Calu3 (cell line): ENCODE measurements at regions not wholly inside any gene's neighbourhood (a gene's known extent, or its start where the extent isn't known, plus 50 kb on each side); places are given as distances from the start of the nearest gene placed in this dataset.

Experiments used
- BruUV-seq: library from RNA; stranded (reverse); fragments of 400-500 nt; replicated peaks from 2 replicates; lab custom pipeline; 2021; lab: Mats Ljungman, UMichigan
- CTCF ChIA-PET: fragments of 300-600 bp; sonication (Branson Sonifier 250); formaldehyde crosslinking; loops from one replicate; lab custom pipeline; 2022; ENCODE audit warnings: antibody characterized with exemption; lab: Charles Lee
- DNase-seq: peaks from one replicate; pipeline ENCODE4 v3.0.0; 2022
- H3K27ac Mint-ChIP-seq: one replicate; pipeline ENCODE4 v1.8.0; 2022; ENCODE audit warnings: mixed read lengths; ENCODE audit not compliant: unreplicated experiment
- H3K27me3 Mint-ChIP-seq: one replicate; pipeline ENCODE4 v1.8.0; 2022; ENCODE audit warnings: mixed read lengths; ENCODE audit not compliant: unreplicated experiment
- H3K36me3 Mint-ChIP-seq: one replicate; pipeline ENCODE4 v1.8.0; 2022; ENCODE audit warnings: mild to moderate bottlenecking, moderate library complexity, mixed read lengths; ENCODE audit not compliant: insufficient read depth, unreplicated experiment
- H3K4me1 Mint-ChIP-seq: one replicate; pipeline ENCODE4 v1.8.0; 2022; ENCODE audit warnings: mild to moderate bottlenecking, low read depth, mixed read lengths; ENCODE audit not compliant: unreplicated experiment
- H3K4me3 Mint-ChIP-seq: one replicate; pipeline ENCODE4 v1.8.0; 2022; ENCODE audit warnings: mild to moderate bottlenecking, low read depth, moderate library complexity, mixed read lengths; ENCODE audit not compliant: unreplicated experiment
- H3K9me3 Mint-ChIP-seq: one replicate; pipeline ENCODE4 v1.8.0; 2022; ENCODE audit warnings: low read depth, mixed read lengths; ENCODE audit not compliant: unreplicated experiment
- intact Hi-C: fragments of 100-400 bp; cut with micrococcal nuclease; formaldehyde crosslinking; loops from one replicate; pipeline ENCODE4 v1.10.0; 2022; ENCODE audit not compliant: unreplicated experiment
- TF ChIP-seq, protein P1 (sequence below): fragments of 200-600 bp; IDR thresholded peaks from one replicate; pipeline ENCODE4 v1.8.0; 2022; ENCODE audit warnings: antibody characterized with exemption; ENCODE audit not compliant: unreplicated experiment

DNA sequence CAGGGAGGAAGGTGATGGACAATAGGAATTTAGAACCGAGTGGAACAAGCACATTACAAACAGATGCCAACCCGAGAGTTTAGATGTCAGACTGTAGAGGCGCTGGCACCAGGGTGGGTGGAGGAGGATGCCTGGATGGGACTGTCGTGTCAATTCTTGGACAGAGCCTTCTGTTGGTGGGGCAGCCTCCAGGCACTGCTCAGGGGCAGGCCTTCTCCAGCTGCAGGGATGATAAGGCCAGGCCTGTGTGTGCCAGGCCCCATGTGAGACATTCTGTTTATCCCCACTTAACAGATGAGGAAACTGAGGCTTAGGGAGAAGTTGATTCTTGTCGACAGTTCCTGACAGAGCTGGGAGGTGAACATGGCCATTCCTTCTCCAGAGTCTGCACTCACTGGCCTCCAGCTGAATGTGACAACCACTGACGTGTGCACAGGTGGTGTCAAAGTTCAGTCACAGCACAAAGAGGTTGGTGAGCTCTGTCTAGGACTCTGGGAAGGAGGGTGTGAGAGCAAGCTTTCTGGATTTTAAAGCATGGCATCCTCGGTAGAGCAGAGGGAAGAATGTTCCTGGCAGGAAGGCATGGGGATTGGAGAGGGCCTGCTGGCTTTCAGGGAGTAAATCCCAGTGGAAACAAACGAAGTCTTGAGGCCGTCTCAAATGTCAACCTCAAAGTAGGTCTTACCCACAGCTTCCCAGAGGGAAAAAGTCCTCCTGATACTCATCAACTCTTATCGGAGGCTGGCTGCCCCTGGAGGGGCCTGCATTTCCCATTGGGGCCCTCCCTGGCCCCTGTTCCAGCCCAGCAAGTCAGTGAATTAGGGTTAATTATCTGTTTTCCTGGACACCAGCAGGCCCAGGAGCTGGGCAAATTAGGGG lies 52.4 kb downstream of the GLI2 start:
- Mint-ChIP-seq H3K36me3 (no peaks in the 10 kb centered on the region), H3K4me1 (peaks cover 20% of the 10 kb centered on the region), H3K27ac (no peak overlapping the region), H3K27me3 (no peaks in the 10 kb centered on the region), H3K4me3 (no peak overlapping the region), H3K9me3 (no peaks in the 10 kb centered on the region)
- DNase-seq: no peak
- no TSS peak for BruUV-seq
- intact Hi-C loops: no loop called here
- CTCF ChIA-PET: no interaction called here
- TF ChIP-seq, protein P1, sequence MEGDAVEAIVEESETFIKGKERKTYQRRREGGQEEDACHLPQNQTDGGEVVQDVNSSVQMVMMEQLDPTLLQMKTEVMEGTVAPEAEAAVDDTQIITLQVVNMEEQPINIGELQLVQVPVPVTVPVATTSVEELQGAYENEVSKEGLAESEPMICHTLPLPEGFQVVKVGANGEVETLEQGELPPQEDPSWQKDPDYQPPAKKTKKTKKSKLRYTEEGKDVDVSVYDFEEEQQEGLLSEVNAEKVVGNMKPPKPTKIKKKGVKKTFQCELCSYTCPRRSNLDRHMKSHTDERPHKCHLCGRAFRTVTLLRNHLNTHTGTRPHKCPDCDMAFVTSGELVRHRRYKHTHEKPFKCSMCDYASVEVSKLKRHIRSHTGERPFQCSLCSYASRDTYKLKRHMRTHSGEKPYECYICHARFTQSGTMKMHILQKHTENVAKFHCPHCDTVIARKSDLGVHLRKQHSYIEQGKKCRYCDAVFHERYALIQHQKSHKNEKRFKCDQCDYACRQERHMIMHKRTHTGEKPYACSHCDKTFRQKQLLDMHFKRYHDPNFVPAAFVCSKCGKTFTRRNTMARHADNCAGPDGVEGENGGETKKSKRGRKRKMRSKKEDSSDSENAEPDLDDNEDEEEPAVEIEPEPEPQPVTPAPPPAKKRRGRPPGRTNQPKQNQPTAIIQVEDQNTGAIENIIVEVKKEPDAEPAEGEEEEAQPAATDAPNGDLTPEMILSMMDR: no peak

DNA sequence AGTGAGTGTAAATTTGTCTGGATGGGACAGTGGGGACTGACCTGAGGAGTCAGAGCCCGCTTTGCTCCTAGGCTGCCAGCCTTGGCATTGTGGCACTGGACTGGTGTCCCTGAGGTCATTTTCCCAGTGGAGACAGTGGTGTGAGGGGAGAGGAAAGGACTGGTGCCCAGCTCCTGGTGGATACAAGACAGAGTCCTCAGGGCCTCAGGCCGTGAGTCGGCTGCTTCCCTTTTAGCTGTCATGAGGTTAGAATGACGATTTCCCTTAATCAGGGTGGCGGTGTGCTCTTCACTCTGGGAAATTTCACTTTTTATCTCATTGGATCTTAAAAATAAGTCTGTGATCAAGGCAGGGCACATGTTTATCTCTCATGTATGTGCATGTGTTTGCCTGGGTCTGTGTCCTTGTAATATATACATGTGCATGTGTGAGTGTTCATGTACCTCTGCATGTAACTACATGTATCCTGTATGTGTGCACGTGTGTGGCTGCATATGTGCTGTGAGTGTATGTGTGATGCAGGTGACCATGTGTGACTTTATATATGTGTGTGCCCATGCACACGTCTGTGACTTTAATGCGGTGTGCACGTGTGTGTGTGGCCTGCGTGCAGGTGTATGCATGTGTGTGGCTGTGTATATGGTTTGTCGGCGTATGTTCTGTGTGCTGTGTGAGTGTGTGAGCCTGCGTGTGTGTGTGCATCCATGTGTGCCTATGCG lies 55.7 kb downstream of the GLI2 start:
- no peak overlapping the region for H3K27ac Mint-ChIP-seq
- CTCF ChIA-PET: interaction anchor here (0.7 kb wide), 1 partner anchor 10 kb away, joined by 3 read pairs; no protein-coding TSS in a partner anchor
- no peak for DNase-seq
- no peaks in the 10 kb centered on the region for H3K9me3 Mint-ChIP-seq
- H3K4me1 Mint-ChIP-seq: peaks cover 24% of the 10 kb centered on the region
- no peaks in the 10 kb centered on the region for H3K27me3 Mint-ChIP-seq
- intact Hi-C loops: no loop called here
- H3K4me3 Mint-ChIP-seq: no peak overlapping the region
- BruUV-seq: no TSS peak
- H3K36me3 Mint-ChIP-seq: no peaks in the 10 kb centered on the region
- TF ChIP-seq, protein P1: no peak

DNA sequence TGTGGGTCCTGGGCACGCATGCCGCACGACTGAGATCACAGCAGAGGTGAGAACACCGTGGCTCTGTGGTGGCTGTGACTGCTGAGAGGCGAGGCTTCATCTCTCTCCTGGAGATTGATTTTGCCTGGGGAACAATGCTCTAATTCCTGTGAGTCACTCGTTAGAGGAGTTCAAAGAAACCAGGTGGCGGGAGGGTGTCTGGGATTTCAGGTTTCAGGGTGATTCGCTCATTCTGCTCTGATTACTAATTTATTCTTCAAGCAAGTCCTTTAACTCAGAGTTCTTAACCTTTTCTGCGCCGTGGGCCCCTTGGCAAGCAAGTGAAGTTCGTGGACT lies 56.3 kb downstream of the GLI2 start:
- Mint-ChIP-seq H3K36me3 (no peaks in the 10 kb centered on the region), H3K27me3 (no peaks in the 10 kb centered on the region), H3K27ac (no peak overlapping the region), H3K9me3 (no peaks in the 10 kb centered on the region), H3K4me3 (no peak overlapping the region), H3K4me1 (peaks cover 24% of the 10 kb centered on the region)
- peak; percentile 58 for DNase-seq
- CTCF ChIA-PET: no interaction called here
- intact Hi-C loops: no loop called here
- TF ChIP-seq, protein P1: no peak
- BruUV-seq: no TSS peak

DNA sequence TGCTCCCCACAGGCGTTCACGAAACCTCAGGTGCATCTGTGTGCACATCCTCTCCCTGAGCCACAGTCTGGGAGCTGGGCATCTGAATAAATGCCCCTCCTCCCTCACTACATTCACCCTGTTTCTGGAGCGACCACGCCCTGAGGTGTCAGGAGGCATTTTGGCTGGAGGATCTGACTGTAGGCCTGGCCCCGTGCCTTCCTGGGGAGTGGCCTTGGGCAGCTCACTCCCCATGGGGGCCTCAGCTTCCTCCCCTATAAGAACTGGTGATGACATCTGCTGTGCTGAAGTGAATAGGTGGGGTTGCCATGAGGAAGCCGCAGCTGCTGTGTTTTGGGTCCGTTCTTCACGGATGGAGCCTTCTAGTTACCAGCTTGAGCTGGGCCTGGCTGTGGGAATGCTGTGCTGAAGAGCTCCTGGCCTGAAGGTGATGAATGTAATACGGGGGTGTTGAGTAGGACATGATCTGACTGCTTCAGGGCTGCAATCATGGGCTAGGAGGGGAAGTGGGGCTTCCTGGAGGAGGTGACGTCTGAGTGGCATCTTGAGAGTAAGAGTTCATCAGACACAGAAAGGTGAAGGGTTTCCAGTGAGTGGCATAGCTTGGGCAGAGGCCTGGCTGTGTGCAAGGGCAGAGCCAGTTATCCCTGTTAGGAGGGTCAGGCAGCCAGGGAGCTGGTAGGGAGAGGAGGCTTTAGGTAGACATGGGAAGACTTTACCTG lies 58.2 kb downstream of the GLI2 start:
- BruUV-seq: no TSS peak
- intact Hi-C loops: no loop called here
- Mint-ChIP-seq H3K27ac (no peak overlapping the region), H3K9me3 (no peaks in the 10 kb centered on the region), H3K27me3 (no peaks in the 10 kb centered on the region), H3K4me1 (peaks cover 24% of the 10 kb centered on the region), H3K36me3 (no peaks in the 10 kb centered on the region), H3K4me3 (no peak overlapping the region)
- CTCF ChIA-PET: no interaction called here
- TF ChIP-seq, protein P1: no peak
- DNase-seq: no peak
